ENCODE measurements at regions not wholly inside any gene's neighbourhood (a gene's known extent, or its start where the extent isn't known, plus 50 kb on each side); places are given as distances from the start of the nearest gene placed in this dataset.
"Not testable (repeated sequence)": the region's sequence is repeated elsewhere in the genome, so short reads cannot be mapped to it uniquely, and the experiment has no call there.

- DNase-seq: no peak
These were observed 121.2 kb upstream of the LNX1 start for GRCh38 chr4:53712408-53713020.

- DNase-seq: no peak
These were observed 120.6 kb upstream of the LNX1 start for GRCh38 chr4:53711926-53712325.

DNA sequence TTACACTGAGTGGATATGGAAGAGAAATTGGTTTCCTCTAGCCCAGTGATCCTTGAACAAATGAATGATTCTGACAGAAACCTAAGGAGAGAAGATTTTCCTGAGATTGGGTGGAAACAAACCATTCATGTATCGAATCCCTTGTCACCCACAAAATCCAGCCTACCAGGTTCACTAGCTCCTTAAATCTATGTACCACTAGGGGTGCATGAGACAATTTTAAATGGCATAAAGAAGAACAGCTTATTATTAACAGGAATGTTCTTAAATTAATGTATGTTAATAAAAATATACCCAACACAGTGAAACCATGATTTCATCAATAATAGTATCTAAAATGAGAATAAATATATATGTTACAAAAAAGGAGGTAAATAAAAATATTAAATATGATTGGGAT, 118.4 kb upstream of the LNX1 start:
- no peak for DNase-seq

GRCh38 chr4:53707491-53707890, 116.2 kb upstream of the LNX1 start:
- no peak for DNase-seq

- no peak for DNase-seq
These were observed 115.2 kb upstream of the LNX1 start for GRCh38 chr4:53706422-53707032.

DNA sequence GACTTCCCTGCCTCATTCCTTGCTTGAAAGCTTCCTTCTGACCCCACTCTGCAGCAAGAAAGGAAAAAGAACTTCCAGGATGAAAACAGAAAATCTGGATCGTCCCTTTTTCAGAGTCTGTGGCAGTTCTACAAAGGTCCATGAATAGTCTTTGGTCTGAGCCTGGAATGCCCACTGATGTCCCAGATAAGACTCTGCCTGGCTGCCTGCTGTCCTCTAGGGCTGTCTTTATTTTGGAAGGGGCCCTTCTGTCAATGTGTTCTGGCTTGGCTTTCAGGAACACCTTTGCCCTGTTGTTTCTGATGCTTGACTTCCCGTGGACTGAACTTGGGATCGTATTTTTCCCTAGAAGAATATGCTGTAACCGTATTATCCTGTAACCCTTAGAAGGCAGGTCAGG, 114.7 kb upstream of the LNX1 start:
- no peak for DNase-seq

DNA sequence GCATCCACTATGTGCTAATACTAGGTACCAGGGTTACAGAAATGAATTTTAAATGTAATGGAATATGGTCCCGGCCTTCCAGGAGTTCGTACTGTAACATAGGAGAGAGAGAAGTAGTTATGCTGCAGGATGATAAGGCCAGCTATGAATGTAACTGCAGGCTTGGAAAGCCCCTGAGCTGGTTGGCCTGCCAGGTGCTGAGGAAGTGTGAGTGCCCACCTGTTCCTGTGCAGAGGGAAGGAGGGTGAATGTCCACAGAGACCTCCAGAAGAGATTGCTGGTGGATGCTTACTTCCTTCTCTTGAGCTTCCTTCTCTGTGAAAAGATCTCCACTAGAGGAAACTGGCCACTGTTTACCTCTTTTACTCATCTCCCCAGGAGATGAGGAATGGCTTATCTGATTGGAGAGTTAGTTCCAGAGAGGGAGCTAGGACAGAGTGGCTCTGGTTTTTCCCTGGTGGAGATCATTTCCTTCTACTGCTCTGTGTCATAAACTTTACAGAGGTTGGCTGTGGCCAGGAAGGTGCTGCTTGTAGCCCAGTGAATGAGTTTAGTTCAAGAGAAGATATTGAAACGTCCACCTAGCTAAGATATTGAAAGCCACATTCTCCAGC, 114.0 kb upstream of the LNX1 start:
- no peak for DNase-seq

- DNase-seq: no peak
These were observed 113.0 kb upstream of the LNX1 start for GRCh38 chr4:53704329-53704728.

GRCh38 chr4:53703267-53703655, 112.0 kb upstream of the LNX1 start:
- no peak for DNase-seq

DNA sequence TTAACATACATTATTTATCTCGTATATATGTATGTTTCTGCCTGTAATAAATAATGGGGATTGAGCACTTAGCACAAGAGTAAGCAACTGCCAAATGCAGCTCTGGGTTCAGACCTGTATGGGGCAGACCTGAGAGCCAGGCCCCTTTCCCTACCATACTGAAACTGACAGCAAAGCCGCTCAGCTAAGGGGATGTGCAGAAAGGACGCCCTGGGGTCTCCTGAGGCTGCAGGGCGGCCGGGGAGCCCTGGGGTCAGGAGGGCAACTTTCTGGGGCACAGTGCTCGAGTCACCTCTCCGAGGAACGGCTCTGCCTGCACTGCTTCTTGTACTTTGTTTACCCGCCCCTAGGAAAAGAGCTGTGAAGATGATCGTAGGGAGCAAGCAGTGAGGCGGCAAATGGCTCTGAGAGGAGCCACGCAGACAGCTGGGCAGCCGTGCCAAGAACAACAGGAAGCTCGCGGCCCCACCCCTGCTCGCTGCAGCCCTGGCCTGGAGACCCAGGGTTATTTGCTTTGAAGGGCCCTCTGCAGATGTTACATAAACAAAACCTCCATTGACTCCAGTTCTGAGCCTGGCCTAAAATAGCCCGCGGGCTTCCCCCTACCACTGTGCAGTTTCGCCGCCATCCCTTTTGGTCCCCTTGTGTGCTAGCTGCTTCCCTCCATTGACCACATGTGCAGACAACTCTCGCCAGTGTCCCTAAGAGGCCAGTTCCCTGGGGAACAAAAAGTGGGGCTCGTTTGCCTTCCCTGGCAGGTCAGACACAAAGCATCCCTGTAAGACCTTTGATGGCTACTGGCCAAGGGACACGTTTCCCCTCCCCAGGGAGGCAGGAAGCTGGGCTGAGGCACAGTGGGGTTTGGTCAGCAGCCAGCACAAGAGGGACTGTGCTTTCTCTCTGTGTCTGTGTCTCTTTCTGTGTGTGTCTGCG, 111.3 kb upstream of the LNX1 start:
- DNase-seq: no peak

GRCh38 chr4:53701260-53701659, 110.0 kb upstream of the LNX1 start:
- not testable (repeated sequence) for DNase-seq

DNA sequence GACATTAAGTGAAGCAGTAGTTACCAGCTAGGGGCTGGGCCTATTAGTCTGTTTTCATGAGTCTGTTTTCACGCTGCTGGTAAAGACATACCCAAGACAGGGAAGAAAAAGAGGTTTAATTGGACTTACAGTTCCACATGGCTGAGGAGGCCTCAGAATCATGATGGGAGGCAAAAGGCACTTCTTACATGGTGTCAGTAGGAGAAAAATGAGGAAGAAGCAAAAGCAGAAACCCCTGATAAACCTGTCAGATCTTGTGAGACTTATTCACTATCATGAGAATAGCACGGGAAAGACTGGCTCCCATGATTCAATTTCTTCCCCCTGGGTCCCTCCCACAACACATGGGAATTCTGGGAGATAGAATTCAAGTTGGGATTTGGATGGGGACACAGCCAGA, 108.0 kb upstream of the LNX1 start:
- DNase-seq: not testable (repeated sequence)

GRCh38 chr4:53697016-53697685, 105.9 kb upstream of the LNX1 start:
- DNase-seq: no peak

- DNase-seq: no peak
These were observed 104.5 kb upstream of the LNX1 start for GRCh38 chr4:53695540-53696463.

GRCh38 chr4:53694666-53695065, 103.4 kb upstream of the LNX1 start:
- no peak for DNase-seq

DNA sequence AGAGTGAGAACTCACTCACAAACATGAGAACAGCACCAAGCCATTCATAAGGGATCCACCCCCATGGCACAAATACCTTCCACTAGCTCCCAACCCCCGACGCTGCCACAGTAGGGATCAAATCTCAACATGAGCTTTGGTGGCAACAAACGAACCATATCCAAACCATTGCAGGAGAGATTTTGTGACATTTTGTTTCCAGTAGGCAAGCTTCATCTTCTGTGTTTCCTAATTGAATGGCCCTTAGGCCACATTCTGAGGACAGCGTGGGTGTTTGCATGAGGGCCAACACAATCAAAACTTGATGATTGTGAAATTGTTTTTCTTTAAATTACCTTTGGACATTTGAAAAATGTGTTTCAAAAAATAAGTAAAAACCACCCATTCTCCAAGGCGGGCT, 102.6 kb upstream of the LNX1 start:
- no peak for DNase-seq

DNA sequence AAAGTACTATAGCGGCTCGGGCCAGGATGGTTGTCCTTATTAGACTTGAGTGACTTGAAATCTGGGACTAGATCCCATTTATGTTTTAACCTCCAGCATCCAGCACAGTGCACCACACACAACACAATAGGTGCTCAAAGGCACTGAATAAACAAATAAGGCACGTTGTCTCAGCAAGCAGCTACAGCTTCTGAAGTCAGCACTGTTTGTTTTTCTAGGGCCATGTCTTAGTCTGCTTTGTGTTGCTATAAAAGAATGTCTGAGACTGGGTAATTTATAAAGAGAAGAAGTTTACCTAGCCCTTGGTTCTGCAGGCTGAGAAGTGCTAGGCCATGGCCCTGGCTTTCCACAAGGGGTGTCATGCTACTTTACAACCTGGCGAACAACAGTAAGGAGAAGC, 102.1 kb upstream of the LNX1 start:
- no peak for DNase-seq

- peak; percentile 47 for DNase-seq
These were observed 97.0 kb upstream of the LNX1 start for GRCh38 chr4:53688186-53688790.

GRCh38 chr4:53686521-53686920, 95.2 kb upstream of the LNX1 start:
- no peak for DNase-seq

DNA sequence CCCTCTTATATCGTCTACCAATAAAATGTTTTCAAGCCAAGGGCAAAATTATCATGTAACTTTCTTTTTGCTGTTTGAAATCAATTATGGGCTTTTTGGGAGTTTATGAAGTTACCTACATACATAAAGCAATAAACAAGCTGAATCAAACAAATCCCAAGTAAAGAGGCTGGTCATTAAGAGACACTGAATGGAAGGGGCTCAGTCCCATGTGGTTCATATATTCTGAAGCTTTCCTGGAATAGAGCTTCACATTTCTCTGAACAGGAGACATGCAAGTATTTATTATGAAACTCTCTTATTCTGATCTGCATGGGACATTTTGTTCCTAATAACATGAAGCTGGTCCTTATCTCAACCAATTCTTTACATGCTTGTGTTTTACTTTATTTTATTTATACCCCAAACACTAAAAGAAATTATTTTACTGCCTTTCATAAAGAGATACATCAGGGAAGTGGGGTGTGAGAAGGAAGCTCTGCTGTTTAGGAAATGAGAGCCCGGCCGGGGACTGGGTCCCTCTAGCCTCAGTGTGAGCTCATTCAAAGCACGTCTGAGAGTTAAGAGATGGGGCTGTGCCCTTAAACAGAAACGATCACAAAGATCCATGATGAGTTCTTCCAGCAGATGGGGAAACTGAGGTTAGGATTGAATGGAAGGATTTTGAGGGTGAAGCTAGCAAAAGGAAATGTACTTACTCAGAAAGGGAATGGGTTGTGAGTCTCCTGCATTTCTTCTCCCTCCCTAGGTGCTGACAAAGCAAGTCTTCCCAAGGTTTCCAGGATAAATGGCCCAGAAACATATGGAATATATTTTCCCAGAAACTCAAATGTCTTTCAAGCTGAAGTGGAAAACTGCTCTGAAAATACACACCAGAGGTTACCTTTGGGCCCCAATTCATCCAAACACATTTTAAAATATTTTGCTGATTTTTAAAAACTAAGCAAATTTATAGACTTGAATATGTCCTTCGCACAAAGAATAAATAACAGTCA, 93.1 kb upstream of the LNX1 start:
- no peak for DNase-seq
